ENCODE measurements at regions not wholly inside any gene's neighbourhood (a gene's known extent, or its start where the extent isn't known, plus 50 kb on each side); places are given as distances from the start of the nearest gene placed in this dataset.

DNA sequence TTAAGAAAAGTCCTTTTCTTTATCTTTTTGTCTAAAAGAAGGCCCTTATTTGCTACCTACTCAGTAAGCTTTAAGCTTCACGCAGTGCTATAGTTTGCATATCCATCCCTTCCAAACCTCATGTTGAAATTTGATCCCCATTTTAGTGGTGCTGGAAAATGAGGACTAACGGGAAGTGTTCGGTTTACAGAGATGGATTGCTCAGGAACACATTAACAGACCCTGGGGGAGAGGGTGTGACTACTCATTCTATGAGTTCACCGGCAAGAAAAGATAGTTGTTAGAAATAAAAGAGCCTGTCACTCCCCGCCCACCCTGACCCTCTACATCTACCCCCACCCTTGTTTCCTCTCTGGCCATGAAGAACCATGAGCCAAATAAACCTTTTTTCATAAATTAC lies 546.2 kb downstream of the MEI4 start:
- H4K20me1 ChIP-seq (ENCODE audit: insufficient read depth) = no peaks in the 10 kb centered on the region
- TF ChIP-seq, protein P1, sequence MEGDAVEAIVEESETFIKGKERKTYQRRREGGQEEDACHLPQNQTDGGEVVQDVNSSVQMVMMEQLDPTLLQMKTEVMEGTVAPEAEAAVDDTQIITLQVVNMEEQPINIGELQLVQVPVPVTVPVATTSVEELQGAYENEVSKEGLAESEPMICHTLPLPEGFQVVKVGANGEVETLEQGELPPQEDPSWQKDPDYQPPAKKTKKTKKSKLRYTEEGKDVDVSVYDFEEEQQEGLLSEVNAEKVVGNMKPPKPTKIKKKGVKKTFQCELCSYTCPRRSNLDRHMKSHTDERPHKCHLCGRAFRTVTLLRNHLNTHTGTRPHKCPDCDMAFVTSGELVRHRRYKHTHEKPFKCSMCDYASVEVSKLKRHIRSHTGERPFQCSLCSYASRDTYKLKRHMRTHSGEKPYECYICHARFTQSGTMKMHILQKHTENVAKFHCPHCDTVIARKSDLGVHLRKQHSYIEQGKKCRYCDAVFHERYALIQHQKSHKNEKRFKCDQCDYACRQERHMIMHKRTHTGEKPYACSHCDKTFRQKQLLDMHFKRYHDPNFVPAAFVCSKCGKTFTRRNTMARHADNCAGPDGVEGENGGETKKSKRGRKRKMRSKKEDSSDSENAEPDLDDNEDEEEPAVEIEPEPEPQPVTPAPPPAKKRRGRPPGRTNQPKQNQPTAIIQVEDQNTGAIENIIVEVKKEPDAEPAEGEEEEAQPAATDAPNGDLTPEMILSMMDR (conservative IDR thresholded peaks at IDR 0.05; ENCODE audit: low read depth, low read length) = no peak
- no peak overlapping the region for H3K4me2 ChIP-seq
- no peaks in the 10 kb centered on the region for H3K27me3 ChIP-seq (ENCODE audit: insufficient read depth, low read depth)
- H3K4me1 ChIP-seq (ENCODE audit: low read depth, poor library complexity, severe bottlenecking) = no peaks in the 10 kb centered on the region
- no peak overlapping the region for H3K27ac ChIP-seq
- H3K79me2 ChIP-seq (ENCODE audit: insufficient read depth, low read depth) = no peaks in the 10 kb centered on the region
- no peak overlapping the region for H3K9ac ChIP-seq
- H2AFZ ChIP-seq (ENCODE audit: low read depth) = no peak overlapping the region
- H3K36me3 ChIP-seq (ENCODE audit: insufficient read depth) = no peaks in the 10 kb centered on the region
- H3K4me3 ChIP-seq (IDR thresholded peaks at IDR 0.05; ENCODE audit: insufficient read depth, low read depth, low read length) = no peak overlapping the region

DNA sequence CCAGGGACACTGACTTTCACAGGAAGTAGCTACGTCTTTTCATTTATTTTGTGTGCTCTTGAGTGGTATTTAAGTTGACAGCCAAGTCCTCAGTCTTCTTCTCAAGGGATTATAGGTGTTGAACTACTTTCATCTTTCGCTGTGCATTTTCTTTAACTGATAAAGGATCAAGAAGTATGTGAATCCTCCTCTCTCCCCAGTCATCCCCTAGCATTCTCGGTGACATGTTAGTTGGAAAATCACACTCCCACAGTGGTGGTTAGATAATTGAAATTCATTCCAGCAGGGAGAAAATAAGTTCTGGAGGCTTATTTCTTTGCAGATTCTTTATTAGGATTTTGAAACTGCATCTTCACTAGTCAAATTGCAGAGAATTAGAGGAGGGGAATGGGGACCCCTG lies 569.4 kb downstream of the MEI4 start:
- H3K27ac ChIP-seq = no peak overlapping the region
- H3K9ac ChIP-seq = no peak overlapping the region
- no peak overlapping the region for H3K4me2 ChIP-seq
- TF ChIP-seq, protein P1 (conservative IDR thresholded peaks at IDR 0.05; ENCODE audit: low read depth, low read length) = no peak
- H3K79me2 ChIP-seq (ENCODE audit: insufficient read depth, low read depth) = no peaks in the 10 kb centered on the region
- no peaks in the 10 kb centered on the region for H3K4me1 ChIP-seq (ENCODE audit: low read depth, poor library complexity, severe bottlenecking)
- no peak overlapping the region for H2AFZ ChIP-seq (ENCODE audit: low read depth)
- no peak overlapping the region for H3K4me3 ChIP-seq (IDR thresholded peaks at IDR 0.05; ENCODE audit: insufficient read depth, low read depth, low read length)
- H4K20me1 ChIP-seq (ENCODE audit: insufficient read depth) = no peaks in the 10 kb centered on the region
- no peaks in the 10 kb centered on the region for H3K36me3 ChIP-seq (ENCODE audit: insufficient read depth)
- no peaks in the 10 kb centered on the region for H3K27me3 ChIP-seq (ENCODE audit: insufficient read depth, low read depth)

DNA sequence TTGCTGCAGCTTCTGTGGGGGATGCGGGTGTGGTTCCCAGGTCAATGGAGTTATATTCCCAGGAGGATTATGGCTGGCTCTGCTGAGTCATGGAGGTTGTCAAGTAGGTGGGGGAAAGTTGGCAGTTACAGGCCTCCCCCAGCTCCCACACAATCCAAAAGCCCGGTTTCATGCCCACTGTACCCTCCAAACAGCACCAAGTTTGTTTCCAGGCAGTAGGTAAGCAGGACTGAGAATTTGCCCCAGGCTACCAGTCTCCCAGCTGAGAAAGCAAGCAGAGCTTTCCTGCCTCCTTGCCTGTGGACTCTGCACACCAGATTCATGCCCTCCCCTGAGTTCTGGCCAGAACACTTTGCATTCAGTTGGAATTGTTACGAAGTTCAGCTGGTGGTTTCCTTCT lies 578.2 kb downstream of the MEI4 start:
- Histone ChIP-seq H3K79me2 (ENCODE audit: insufficient read depth, low read depth) (no peaks in the 10 kb centered on the region), H4K20me1 (ENCODE audit: insufficient read depth) (no peaks in the 10 kb centered on the region), H3K27ac (no peak overlapping the region), H3K4me1 (ENCODE audit: low read depth, poor library complexity, severe bottlenecking) (no peaks in the 10 kb centered on the region), H3K36me3 (ENCODE audit: insufficient read depth) (no peaks in the 10 kb centered on the region), H3K9ac (no peak overlapping the region), H2AFZ (ENCODE audit: low read depth) (no peak overlapping the region), H3K4me2 (no peak overlapping the region), H3K27me3 (ENCODE audit: insufficient read depth, low read depth) (no peaks in the 10 kb centered on the region), H3K4me3 (IDR thresholded peaks at IDR 0.05; ENCODE audit: insufficient read depth, low read depth, low read length) (no peak overlapping the region)
- TF ChIP-seq, protein P1 (conservative IDR thresholded peaks at IDR 0.05; ENCODE audit: low read depth, low read length) = no peak

DNA sequence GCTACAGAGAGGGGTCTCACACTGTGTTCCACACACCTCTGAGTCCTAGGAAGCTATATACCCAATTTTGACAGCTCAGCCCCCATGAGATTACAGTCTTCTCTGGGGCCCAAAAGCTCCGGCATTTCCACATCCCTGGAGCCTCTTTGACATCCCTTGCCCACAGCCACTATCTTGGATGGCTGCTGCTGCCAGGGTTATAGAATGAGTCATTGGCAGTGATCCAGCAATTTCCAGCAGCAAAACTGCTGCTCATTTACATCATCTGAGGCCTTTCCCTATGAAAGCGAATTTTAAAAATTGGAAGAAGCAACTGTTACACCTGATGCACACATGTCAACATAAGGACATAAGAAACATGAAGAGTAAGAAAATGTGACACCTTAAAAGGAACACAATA lies 590.7 kb downstream of the MEI4 start:
- H3K9ac ChIP-seq = no peak overlapping the region
- H3K27ac ChIP-seq = no peak overlapping the region
- no peaks in the 10 kb centered on the region for H3K4me1 ChIP-seq (ENCODE audit: low read depth, poor library complexity, severe bottlenecking)
- TF ChIP-seq, protein P1 (conservative IDR thresholded peaks at IDR 0.05; ENCODE audit: low read depth, low read length) = no peak
- no peak overlapping the region for H3K4me3 ChIP-seq (IDR thresholded peaks at IDR 0.05; ENCODE audit: insufficient read depth, low read depth, low read length)
- H2AFZ ChIP-seq (ENCODE audit: low read depth) = no peak overlapping the region
- H3K27me3 ChIP-seq (ENCODE audit: insufficient read depth, low read depth) = no peaks in the 10 kb centered on the region
- H3K79me2 ChIP-seq (ENCODE audit: insufficient read depth, low read depth) = no peaks in the 10 kb centered on the region
- H3K36me3 ChIP-seq (ENCODE audit: insufficient read depth) = no peaks in the 10 kb centered on the region
- H3K4me2 ChIP-seq = no peak overlapping the region
- H4K20me1 ChIP-seq (ENCODE audit: insufficient read depth) = no peaks in the 10 kb centered on the region

DNA sequence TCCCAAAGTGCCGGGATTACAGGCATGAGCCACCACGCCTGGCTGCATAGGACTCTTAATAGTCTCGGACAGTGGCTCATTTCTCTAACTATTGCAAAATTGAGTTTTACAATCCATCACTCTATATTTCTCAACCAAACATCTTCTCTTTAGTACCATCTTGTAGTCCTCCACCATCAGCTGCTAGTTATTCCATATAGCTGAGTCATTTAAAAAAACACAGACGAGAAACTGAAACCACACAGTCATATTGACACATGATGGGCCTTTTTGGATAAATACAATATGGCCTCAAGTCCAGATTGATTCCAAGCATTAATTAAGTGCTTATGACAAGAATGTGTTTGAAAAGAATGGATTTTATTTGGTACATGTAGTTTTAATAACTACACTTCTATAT lies 599.1 kb downstream of the MEI4 start:
- Histone ChIP-seq H3K4me3 (IDR thresholded peaks at IDR 0.05; ENCODE audit: insufficient read depth, low read depth, low read length) (no peak overlapping the region), H3K27ac (no peak overlapping the region), H3K79me2 (ENCODE audit: insufficient read depth, low read depth) (no peaks in the 10 kb centered on the region), H3K27me3 (ENCODE audit: insufficient read depth, low read depth) (no peaks in the 10 kb centered on the region), H3K4me1 (ENCODE audit: low read depth, poor library complexity, severe bottlenecking) (no peaks in the 10 kb centered on the region), H3K9ac (no peak overlapping the region), H4K20me1 (ENCODE audit: insufficient read depth) (no peaks in the 10 kb centered on the region), H2AFZ (ENCODE audit: low read depth) (no peak overlapping the region), H3K36me3 (ENCODE audit: insufficient read depth) (no peaks in the 10 kb centered on the region), H3K4me2 (no peak overlapping the region)
- TF ChIP-seq, protein P1 (conservative IDR thresholded peaks at IDR 0.05; ENCODE audit: low read depth, low read length) = no peak

Data from KMS-11 (cell line).